IMR-90 (cell line): ENCODE measurements at regions not wholly inside any gene's neighbourhood (a gene's known extent, or its start where the extent isn't known, plus 50 kb on each side); places are given as distances from the start of the nearest gene placed in this dataset.

Experiments used
- ATAC-seq: fragments of 200-7000 bp; cut with Tn5 transposase; 2 replicates; pipeline ENCODE4 v1.9.1; 2020; ENCODE audit warnings: low read depth, mild to moderate bottlenecking, moderate library complexity
- BruUV-seq: library from RNA; stranded (reverse); fragments of 400-500 nt; replicated peaks from 2 replicates; lab custom pipeline; 2021; lab: Mats Ljungman, UMichigan
- CTCF ChIA-PET: fragments of 300-600 bp; formaldehyde crosslinking; extraction: SDS; loops from one replicate; lab custom pipeline; 2021; ENCODE audit warnings: antibody characterized with exemption; lab: Yijun Ruan, JAX
- POLR2A ChIA-PET: fragments of 300-600 bp; sonication (Branson Sonifier 250); formaldehyde crosslinking; loops from one replicate; lab custom pipeline; 2022; ENCODE audit warnings: antibody characterized with exemption; ENCODE audit not compliant: unreplicated experiment; lab: Charles Lee
- DNase-seq: peaks from one replicate; pipeline ENCODE4 v3.0.0; 2013
- H2AFZ ChIP-seq: replicated peaks from 2 replicates; pipeline ENCODE3; 2013; ENCODE audit warnings: low read length, mild to moderate bottlenecking; ENCODE audit not compliant: poor library complexity
- H2AK5ac ChIP-seq: 2 replicates; pipeline ENCODE4 v1.6.1; 2013; ENCODE audit warnings: low read depth, low read length, inconsistent platforms
- H2AK9ac ChIP-seq: replicated peaks from 2 replicates; pipeline ENCODE3; 2013; ENCODE audit warnings: mild to moderate bottlenecking, low read depth, low read length, moderate library complexity; ENCODE audit not compliant: poor library complexity
- H2BK120ac ChIP-seq: 2 replicates; pipeline ENCODE4 v1.6.1; 2013; ENCODE audit warnings: low read depth, low read length, inconsistent platforms
- H2BK15ac ChIP-seq: 3 replicates; pipeline ENCODE4 v1.6.1; 2013; ENCODE audit warnings: low read depth, low read length, inconsistent platforms
- H2BK20ac ChIP-seq: 2 replicates; pipeline ENCODE4 v1.6.1; 2013; ENCODE audit warnings: low read depth, mild to moderate bottlenecking, inconsistent platforms, low read length, moderate library complexity
- H2BK5ac ChIP-seq: 2 replicates; pipeline ENCODE4 v1.6.1; 2013; ENCODE audit warnings: mild to moderate bottlenecking, low read depth, low read length, inconsistent platforms; ENCODE audit not compliant: poor library complexity, severe bottlenecking
- H3K14ac ChIP-seq: replicated peaks from 2 replicates; pipeline ENCODE4 v1.6.1; 2013; ENCODE audit warnings: low read depth, low read length, inconsistent platforms
- H3K18ac ChIP-seq: 2 replicates; pipeline ENCODE4 v1.6.1; 2013; ENCODE audit warnings: low read depth, low read length, control low read depth
- H3K23ac ChIP-seq: 2 replicates; pipeline ENCODE4 v1.6.1; 2013; ENCODE audit warnings: low read depth, low read length, inconsistent platforms
- H3K27ac ChIP-seq: 2 replicates; pipeline ENCODE4 v1.5.1; 2013; ENCODE audit warnings: mild to moderate bottlenecking, control low read depth, low read length; ENCODE audit not compliant: insufficient read depth
- H3K27me3 ChIP-seq: 2 replicates; pipeline ENCODE4 v1.6.1; 2013; ENCODE audit warnings: low read length; ENCODE audit not compliant: control insufficient read depth, insufficient read depth
- H3K36me3 ChIP-seq: 2 replicates; pipeline ENCODE4 v1.6.1; 2013; ENCODE audit warnings: low read length, mixed read lengths; ENCODE audit not compliant: control insufficient read depth, insufficient read depth
- H3K4ac ChIP-seq: 2 replicates; pipeline ENCODE4 v1.6.1; 2013; ENCODE audit warnings: low read depth, low read length, inconsistent platforms
- H3K4me1 ChIP-seq: 2 replicates; pipeline ENCODE4 v1.6.1; 2013; ENCODE audit warnings: low read length, mixed read lengths; ENCODE audit not compliant: control insufficient read depth, insufficient read depth
- H3K4me2 ChIP-seq: 2 replicates; pipeline ENCODE4 v1.6.1; 2013; ENCODE audit warnings: low read depth, mild to moderate bottlenecking, control low read depth, low read length, moderate library complexity
- H3K4me3 ChIP-seq: 2 replicates; pipeline ENCODE4 v1.5.1; 2013; ENCODE audit warnings: low read depth, mild to moderate bottlenecking, control low read depth, low read length, moderate library complexity; ENCODE audit not compliant: insufficient read depth
- H3K56ac ChIP-seq: 2 replicates; pipeline ENCODE4 v1.6.1; 2013; ENCODE audit warnings: low read length, inconsistent platforms; ENCODE audit not compliant: insufficient read depth; ENCODE audit errors: extremely low read depth
- H3K79me1 ChIP-seq, 2 experiments: 2 replicates each; pipeline ENCODE4 v1.6.1; 2013; ENCODE audit warnings: low read length in 2 of 2, inconsistent platforms in 1 of 2, low read depth in 1 of 2
- H3K9ac ChIP-seq: 2 replicates; pipeline ENCODE4 v1.6.1; 2013; ENCODE audit warnings: low read depth, low read length, control low read depth
- H3K9me1 ChIP-seq: 2 replicates; pipeline ENCODE4 v1.6.1; 2013; ENCODE audit warnings: low read length, inconsistent platforms; ENCODE audit not compliant: insufficient read depth
- H3K9me3 ChIP-seq: 2 replicates; pipeline ENCODE4 v1.6.1; 2013; ENCODE audit warnings: low read length; ENCODE audit not compliant: control insufficient read depth, insufficient read depth
- H4K20me1 ChIP-seq: 2 replicates; pipeline ENCODE4 v1.6.1; 2013; ENCODE audit warnings: low read length, inconsistent platforms; ENCODE audit not compliant: insufficient read depth
- H4K5ac ChIP-seq: 2 replicates; pipeline ENCODE4 v1.6.1; 2013; ENCODE audit warnings: mild to moderate bottlenecking, low read depth, low read length, control low read depth
- H4K8ac ChIP-seq, 2 experiments: 2 replicates each; pipeline ENCODE4 v1.6.1; 2013; ENCODE audit warnings: low read depth in 2 of 2, low read length in 2 of 2, control low read depth in 1 of 2, inconsistent platforms in 1 of 2
- H4K91ac ChIP-seq: 2 replicates; pipeline ENCODE4 v1.6.1; 2013; ENCODE audit warnings: low read depth, low read length, inconsistent platforms; ENCODE audit not compliant: insufficient read depth
- MAFK ChIP-seq: IDR thresholded peaks from 2 replicates; pipeline ENCODE4 v1.6.1; 2012; ENCODE audit warnings: low read depth, low read length, improper control_type of control experiment
- NFE2L2 ChIP-seq: fragments of 150-350 bp; IDR thresholded peaks from 2 replicates; pipeline ENCODE4 v1.6.1; 2016; ENCODE audit warnings: low read depth, mild to moderate bottlenecking, low read length
- RFX5 ChIP-seq: IDR thresholded peaks from 2 replicates; pipeline ENCODE4 v1.8.0; 2012; ENCODE audit warnings: low read depth, mild to moderate bottlenecking, low read length, moderate library complexity
- WGBS, 2 experiments: methylation state at CpG; one replicate each; pipeline versions ENCODE4 v1.1.5 to v1.1.7; 2013; ENCODE audit warnings: missing lambda C conversion rate in 2 of 2; ENCODE audit not compliant: insufficient read length in 1 of 2; ENCODE audit errors: extremely low coverage in 2 of 2; 5-methylcytosine and 5-hydroxymethylcytosine counted together
- dilution Hi-C: fragments of 300-500 bp; cut with HindIII; formaldehyde crosslinking; loops from one replicate; pipeline ENCODE4 v1.14.3; 2018; ENCODE audit warnings: low sequenced_read_pairs; ENCODE audit not compliant: unreplicated experiment
- in situ Hi-C: fragments of 300-500 bp; cut with MboI; formaldehyde crosslinking; loops from 3 replicates; pipeline ENCODE4 v1.14.3; 2019; ENCODE audit warnings: low sequenced_read_pairs, inconsistent platforms, mixed read lengths
- intact Hi-C: fragments of 100-400 bp; cut with micrococcal nuclease; formaldehyde crosslinking; loops from 2 replicates; pipeline ENCODE4 v1.10.0; 2022

DNA sequence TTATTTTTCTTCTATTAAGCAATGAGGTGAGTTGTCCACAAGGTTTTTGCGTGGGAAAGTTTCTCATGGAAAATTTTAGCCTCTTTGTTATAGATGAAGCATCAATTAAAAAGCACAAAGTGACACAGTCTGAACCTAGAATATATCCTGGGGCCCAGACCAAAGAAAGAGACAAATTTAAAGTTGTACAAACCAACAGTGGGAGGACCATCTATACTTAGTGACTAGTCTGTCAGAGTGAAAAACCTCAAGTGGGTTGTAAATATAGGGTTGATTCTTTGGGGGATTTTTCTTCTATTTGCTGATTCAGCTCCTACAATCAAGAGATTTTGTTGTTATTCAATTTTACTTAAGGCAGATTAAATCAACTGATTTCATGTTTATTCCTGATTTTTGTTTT lies 256.2 kb downstream of the SATB2 start:
- Histone ChIP-seq H3K4me2 (no peak overlapping the region), H3K18ac (no peak overlapping the region), H2BK5ac (no peak overlapping the region), H2BK120ac (no peak overlapping the region), H2AK9ac (no peak overlapping the region), H4K5ac (no peak overlapping the region), H2AK5ac (no peak overlapping the region), H4K8ac (no peak overlapping the region), H3K79me1 (no peaks in the 10 kb centered on the region), H3K9ac (no peak overlapping the region), H4K20me1 (no peaks in the 10 kb centered on the region), H2BK15ac (no peak overlapping the region), H3K4me1 (no peaks in the 10 kb centered on the region), H3K4ac (no peak overlapping the region), H3K14ac (no peak overlapping the region), H3K9me1 (no peaks in the 10 kb centered on the region), H2BK20ac (no peak overlapping the region), H2AFZ (no peak overlapping the region), H3K27ac (no peak overlapping the region), H4K91ac (no peak overlapping the region), H3K9me3 (no peaks in the 10 kb centered on the region), H3K27me3 (no peaks in the 10 kb centered on the region), H3K4me3 (no peak overlapping the region), H3K36me3 (no peaks in the 10 kb centered on the region), H3K23ac (no peak overlapping the region), H3K56ac (no peak overlapping the region)
- no CpG with 5 or more reads among the region's 1 CpG for WGBS, 2 experiments
- dilution Hi-C loops: no loop called here
- TF ChIP-seq MAFK: peak; percentile 32
- no peak for TF ChIP-seq NFE2L2
- TF ChIP-seq RFX5: no peak
- ATAC-seq (no peak), DNase-seq (no peak)
- intact Hi-C loops: no loop called here
- ChIA-PET POLR2A (no interaction called here), CTCF (interaction anchor here (0.7 kb wide), 1 partner anchor 12 kb away, joined by 8 read pairs; no protein-coding TSS in a partner anchor)
- BruUV-seq: no TSS peak
- in situ Hi-C loops: no loop called here
